ENCODE measurements at regions not wholly inside any gene's neighbourhood (a gene's known extent, or its start where the extent isn't known, plus 50 kb on each side); places are given as distances from the start of the nearest gene placed in this dataset.

- DNase-seq (ENCODE audit: low read depth in 2 of 2, low spot score in 1 of 2) = no peak
Observed at GRCh38 chr18:66759050-66759828, 155.3 kb upstream of the CDH19 start.

GRCh38 chr18:66757946-66758345 is 154.1 kb upstream of the CDH19 start:
- no peak for DNase-seq (ENCODE audit: low read depth in 2 of 2, low spot score in 1 of 2)

GRCh38 chr18:66754335-66754734 is 150.4 kb upstream of the CDH19 start:
- DNase-seq (ENCODE audit: low read depth in 2 of 2, low spot score in 1 of 2) = no peak

- no peak for DNase-seq (ENCODE audit: low read depth in 2 of 2, low spot score in 1 of 2)
Observed at GRCh38 chr18:66752733-66753132, 148.8 kb upstream of the CDH19 start.

- no peak for DNase-seq (ENCODE audit: low read depth in 2 of 2, low spot score in 1 of 2)
Observed at GRCh38 chr18:66749481-66750035, 145.7 kb upstream of the CDH19 start.

- no peak for DNase-seq (ENCODE audit: low read depth in 2 of 2, low spot score in 1 of 2)
Observed at GRCh38 chr18:66749030-66749429, 145.1 kb upstream of the CDH19 start.

GRCh38 chr18:66742832-66743231 is 138.9 kb upstream of the CDH19 start:
- DNase-seq (ENCODE audit: low read depth in 2 of 2, low spot score in 1 of 2) = no peak

- DNase-seq (ENCODE audit: low read depth in 2 of 2, low spot score in 1 of 2) = no peak
Observed at GRCh38 chr18:66735933-66736332, 132.0 kb upstream of the CDH19 start.

GRCh38 chr18:66734451-66734850 is 130.6 kb upstream of the CDH19 start:
- DNase-seq (ENCODE audit: low read depth in 2 of 2, low spot score in 1 of 2) = no peak

- no peak for DNase-seq (ENCODE audit: low read depth in 2 of 2, low spot score in 1 of 2)
Observed at GRCh38 chr18:66731890-66732289, 128.0 kb upstream of the CDH19 start.

GRCh38 chr18:66729442-66730239 is 125.8 kb upstream of the CDH19 start:
- no peak for DNase-seq (ENCODE audit: low read depth in 2 of 2, low spot score in 1 of 2)

- DNase-seq (ENCODE audit: low read depth in 2 of 2, low spot score in 1 of 2) = no peak
Observed at GRCh38 chr18:66728951-66729350, 125.1 kb upstream of the CDH19 start.

GRCh38 chr18:66727991-66728390 is 124.1 kb upstream of the CDH19 start:
- DNase-seq (ENCODE audit: low read depth in 2 of 2, low spot score in 1 of 2) = no peak

GRCh38 chr18:66724664-66725356 is 120.9 kb upstream of the CDH19 start:
- no peak for DNase-seq (ENCODE audit: low read depth in 2 of 2, low spot score in 1 of 2)

GRCh38 chr18:66722671-66723070 is 118.8 kb upstream of the CDH19 start:
- DNase-seq (ENCODE audit: low read depth in 2 of 2, low spot score in 1 of 2) = no peak

GRCh38 chr18:66708646-66709045 is 104.8 kb upstream of the CDH19 start:
- no peak for DNase-seq (ENCODE audit: low read depth in 2 of 2, low spot score in 1 of 2)

GRCh38 chr18:66707473-66707872 is 103.6 kb upstream of the CDH19 start:
- DNase-seq (ENCODE audit: low read depth in 2 of 2, low spot score in 1 of 2) = no peak

- no peak for DNase-seq (ENCODE audit: low read depth in 2 of 2, low spot score in 1 of 2)
Observed at GRCh38 chr18:66695281-66695680, 91.4 kb upstream of the CDH19 start.

GRCh38 chr18:66694852-66695251 is 91.0 kb upstream of the CDH19 start:
- no peak for DNase-seq (ENCODE audit: low read depth in 2 of 2, low spot score in 1 of 2)

- DNase-seq (ENCODE audit: low read depth in 2 of 2, low spot score in 1 of 2) = no peak
Observed at GRCh38 chr18:66687635-66688034, 83.7 kb upstream of the CDH19 start.

GRCh38 chr18:66682855-66683322 is 79.0 kb upstream of the CDH19 start:
- DNase-seq (ENCODE audit: low read depth in 2 of 2, low spot score in 1 of 2) = no peak

Data from stimulated activated CD8-positive, alpha-beta memory T cell treated with anti-CD3 and anti-CD28 coated beads, Interleukin-4, amount 100 ng/mL, for 1 hour (primary cell).